ENCODE measurements at regions not wholly inside any gene's neighbourhood (a gene's known extent, or its start where the extent isn't known, plus 50 kb on each side); places are given as distances from the start of the nearest gene placed in this dataset.

DNA sequence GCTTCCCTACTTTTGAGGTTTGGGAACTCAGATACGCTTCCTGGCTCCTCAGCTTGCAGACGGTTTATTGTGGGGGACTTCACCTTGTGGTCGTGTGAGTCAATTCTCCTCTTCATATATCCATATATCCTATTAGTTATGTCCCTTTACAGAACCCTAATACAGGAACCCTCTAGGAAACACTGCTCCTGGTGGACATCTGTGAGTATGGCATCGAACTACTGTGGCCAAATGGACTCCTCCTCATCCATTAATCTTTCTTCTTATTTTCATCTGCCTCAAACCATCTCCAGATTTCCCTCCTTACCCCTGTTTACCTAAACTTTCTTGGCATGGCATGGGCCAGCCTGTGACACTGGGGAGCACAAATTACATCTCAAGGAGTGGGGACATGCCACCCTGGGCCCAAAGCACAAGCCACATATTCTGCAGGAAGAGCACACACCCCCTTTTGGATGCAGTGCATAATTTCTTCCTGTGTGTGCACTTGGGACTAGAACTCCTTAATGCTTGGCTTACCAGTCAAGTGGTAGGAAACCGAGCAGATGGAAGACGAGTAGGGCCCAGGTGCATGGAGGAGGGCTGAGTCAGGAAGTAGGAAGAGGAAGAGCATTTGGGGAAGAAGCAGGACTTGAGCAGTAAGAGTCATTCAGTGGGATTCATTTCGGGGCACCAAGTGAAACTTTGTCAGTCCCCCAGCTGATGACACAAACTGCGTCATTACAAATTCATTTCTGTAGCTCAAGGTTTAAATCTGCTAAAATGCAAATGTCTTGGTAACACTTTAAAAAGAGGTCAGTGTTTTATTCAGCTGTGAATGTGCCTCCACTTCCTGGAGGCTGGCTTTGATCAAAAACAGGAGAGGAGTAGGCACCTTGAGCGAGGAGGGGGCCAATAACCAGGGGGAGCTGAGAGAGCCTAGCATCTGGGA lies 80.8 kb upstream of the PLXNA4 start:
- TF ChIP-seq, protein P1, sequence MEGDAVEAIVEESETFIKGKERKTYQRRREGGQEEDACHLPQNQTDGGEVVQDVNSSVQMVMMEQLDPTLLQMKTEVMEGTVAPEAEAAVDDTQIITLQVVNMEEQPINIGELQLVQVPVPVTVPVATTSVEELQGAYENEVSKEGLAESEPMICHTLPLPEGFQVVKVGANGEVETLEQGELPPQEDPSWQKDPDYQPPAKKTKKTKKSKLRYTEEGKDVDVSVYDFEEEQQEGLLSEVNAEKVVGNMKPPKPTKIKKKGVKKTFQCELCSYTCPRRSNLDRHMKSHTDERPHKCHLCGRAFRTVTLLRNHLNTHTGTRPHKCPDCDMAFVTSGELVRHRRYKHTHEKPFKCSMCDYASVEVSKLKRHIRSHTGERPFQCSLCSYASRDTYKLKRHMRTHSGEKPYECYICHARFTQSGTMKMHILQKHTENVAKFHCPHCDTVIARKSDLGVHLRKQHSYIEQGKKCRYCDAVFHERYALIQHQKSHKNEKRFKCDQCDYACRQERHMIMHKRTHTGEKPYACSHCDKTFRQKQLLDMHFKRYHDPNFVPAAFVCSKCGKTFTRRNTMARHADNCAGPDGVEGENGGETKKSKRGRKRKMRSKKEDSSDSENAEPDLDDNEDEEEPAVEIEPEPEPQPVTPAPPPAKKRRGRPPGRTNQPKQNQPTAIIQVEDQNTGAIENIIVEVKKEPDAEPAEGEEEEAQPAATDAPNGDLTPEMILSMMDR (optimal IDR thresholded peaks at IDR 0.05 in 1 of 3, IDR thresholded peaks at IDR 0.05 in 1 of 3, conservative IDR thresholded peaks at IDR 0.05 in 1 of 3; ENCODE audit: extremely low read depth in 1 of 3, insufficient read depth in 2 of 3, low read length in 3 of 3): peak; percentile 49 to 60 (median 57)
- TF ChIP-seq EZH2 (IDR thresholded peaks at IDR 0.05; ENCODE audit: low read length): no peak

Measured in keratinocyte (primary cell).